LNCAP (cell line): ENCODE measurements at regions not wholly inside any gene's neighbourhood (a gene's known extent, or its start where the extent isn't known, plus 50 kb on each side); places are given as distances from the start of the nearest gene placed in this dataset.

Experiments used
- CTCF ChIP-seq: fragments of 450-650 bp; IDR thresholded peaks from 2 replicates; pipeline ENCODE4 v1.5.1; 2017; ENCODE audit warnings: mild to moderate bottlenecking

GRCh38 chr7:150003304-150003810 is 129.6 kb downstream of the ATP6V0E2 start:
- no peak for TF ChIP-seq CTCF

- TF ChIP-seq CTCF: peak; percentile 33
Measured at GRCh38 chr7:150045596-150045995, 171.8 kb downstream of the ATP6V0E2 start.
